IPS-15b (cell line): ENCODE measurements at regions not wholly inside any gene's neighbourhood (a gene's known extent, or its start where the extent isn't known, plus 50 kb on each side); places are given as distances from the start of the nearest gene placed in this dataset.

ENCODE experiments used
- H3K27me3 ChIP-seq: one replicate; pipeline ENCODE4 v1.6.1; 2013; ENCODE audit warnings: low read length; ENCODE audit not compliant: control insufficient read depth, insufficient read depth
- H3K36me3 ChIP-seq: one replicate; pipeline ENCODE4 v1.6.1; 2013; ENCODE audit warnings: low read length; ENCODE audit not compliant: control insufficient read depth, insufficient read depth
- H3K4me1 ChIP-seq: one replicate; pipeline ENCODE4 v1.6.1; 2013; ENCODE audit warnings: mild to moderate bottlenecking, low read length; ENCODE audit not compliant: control insufficient read depth, insufficient read depth
- H3K4me3 ChIP-seq: one replicate; pipeline ENCODE4 v1.5.1; 2013; ENCODE audit warnings: low read depth, low read length
- H3K9ac ChIP-seq: one replicate; pipeline ENCODE4 v1.6.1; 2013; ENCODE audit warnings: low read depth, mild to moderate bottlenecking, low read length
- H3K9me3 ChIP-seq: one replicate; pipeline ENCODE4 v1.6.1; 2013; ENCODE audit warnings: mild to moderate bottlenecking, low read length; ENCODE audit not compliant: control insufficient read depth, insufficient read depth

DNA sequence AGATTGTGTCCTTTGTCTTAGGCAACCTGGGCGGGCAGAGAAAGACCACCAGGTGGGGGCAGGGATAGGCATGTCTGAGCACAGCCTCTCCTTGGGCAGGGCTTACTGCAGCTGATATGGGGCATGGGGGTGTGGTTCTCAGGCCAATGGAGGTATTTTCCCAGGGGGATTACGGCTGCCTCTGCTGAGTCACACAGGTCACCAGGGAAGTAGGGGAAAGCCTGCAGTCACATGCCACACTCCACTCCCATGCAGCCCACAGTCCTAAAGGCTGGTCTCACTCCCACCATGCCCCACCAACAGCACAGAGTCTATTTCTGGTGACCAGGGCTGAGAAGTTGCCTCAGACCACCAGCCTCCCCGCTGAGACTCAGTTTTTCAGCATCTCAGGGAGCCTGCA is 466.4 kb downstream of the DIPK2A start:
- H3K36me3 ChIP-seq = no peaks in the 10 kb centered on the region
- H3K4me1 ChIP-seq = no peaks in the 10 kb centered on the region
- no peaks in the 10 kb centered on the region for H3K9me3 ChIP-seq
- no peaks in the 10 kb centered on the region for H3K27me3 ChIP-seq
- H3K4me3 ChIP-seq = no peak overlapping the region
- H3K9ac ChIP-seq = no peak overlapping the region

DNA sequence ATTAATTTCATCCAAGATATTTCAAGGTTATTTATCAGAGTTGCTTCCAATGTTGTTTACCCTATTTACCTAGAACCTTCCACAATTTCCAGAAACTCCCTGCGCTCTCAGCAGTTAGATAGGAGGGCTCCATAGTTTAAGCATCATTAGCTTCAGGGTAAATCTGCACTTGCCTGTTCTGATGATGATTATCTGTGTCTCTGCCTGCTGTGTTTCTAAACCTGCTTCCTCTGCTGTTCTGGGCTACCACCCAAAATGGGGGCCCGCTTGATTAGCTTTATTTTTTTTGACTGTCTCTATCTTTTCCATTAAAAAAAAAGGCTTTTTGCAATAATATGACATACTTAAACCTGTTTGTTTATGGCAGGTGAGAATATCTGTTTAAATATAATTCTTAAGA is 472.4 kb downstream of the DIPK2A start:
- Histone ChIP-seq H3K27me3 (no peaks in the 10 kb centered on the region), H3K9me3 (no peaks in the 10 kb centered on the region)

DNA sequence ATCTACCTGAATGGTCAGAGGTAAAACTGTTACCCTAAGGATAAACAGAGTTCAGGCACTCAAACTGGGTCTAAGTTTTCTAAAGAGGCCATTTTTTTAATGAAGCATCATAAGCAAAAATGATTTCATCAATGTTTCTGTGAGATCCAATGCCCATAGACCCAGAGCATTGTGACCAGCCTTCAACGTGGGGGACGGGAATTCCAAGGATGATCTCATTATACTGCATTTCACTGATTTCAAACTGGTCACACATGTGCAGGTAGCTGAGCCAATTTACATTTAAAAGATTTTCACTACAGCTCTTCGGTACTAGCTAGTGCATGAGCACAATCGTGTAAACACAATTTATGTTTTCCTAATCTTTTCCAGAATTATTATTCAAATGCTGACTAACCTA is 472.9 kb downstream of the DIPK2A start:
- H3K4me3 ChIP-seq = no peak overlapping the region

More for the DNA sequence above, 472.4 kb downstream of the DIPK2A start:
- H3K36me3 ChIP-seq = no peaks in the 10 kb centered on the region
- no peak overlapping the region for H3K4me3 ChIP-seq
- no peak overlapping the region for H3K9ac ChIP-seq
- no peaks in the 10 kb centered on the region for H3K4me1 ChIP-seq

DNA sequence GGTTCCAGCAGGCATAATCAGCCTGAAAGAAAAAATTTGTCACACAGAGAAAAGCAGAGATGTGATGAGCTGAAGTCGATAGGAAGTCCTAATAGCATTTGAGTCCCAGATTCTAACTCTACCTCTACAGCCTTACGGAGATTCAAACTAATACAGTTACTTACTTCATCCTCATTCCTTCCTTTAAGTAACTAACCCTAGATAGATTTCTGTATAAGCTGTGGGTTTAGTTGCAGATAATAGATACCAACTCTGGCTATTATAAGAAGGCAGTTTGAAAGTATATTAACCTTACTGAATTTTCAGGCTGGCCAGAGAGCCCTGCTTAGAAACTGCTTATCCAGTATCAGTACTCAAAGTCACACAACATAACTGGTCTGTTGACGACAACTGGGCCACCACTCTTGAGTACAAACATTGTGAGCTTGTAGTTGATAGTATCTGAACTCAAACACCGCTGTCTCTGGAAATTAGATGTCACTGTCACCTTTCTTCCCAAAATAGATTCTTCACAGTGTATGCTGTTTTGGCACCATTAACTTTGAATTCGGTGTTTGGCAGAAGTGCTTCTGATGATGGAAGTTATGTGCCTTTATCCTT is 484.3 kb downstream of the DIPK2A start:
- H3K4me3 ChIP-seq = no peak overlapping the region
- no peaks in the 10 kb centered on the region for H3K4me1 ChIP-seq
- H3K9me3 ChIP-seq = no peaks in the 10 kb centered on the region
- no peak overlapping the region for H3K9ac ChIP-seq
- no peaks in the 10 kb centered on the region for H3K36me3 ChIP-seq
- no peaks in the 10 kb centered on the region for H3K27me3 ChIP-seq

More for the DNA sequence above, 472.9 kb downstream of the DIPK2A start:
- Histone ChIP-seq H3K4me1 (no peaks in the 10 kb centered on the region), H3K27me3 (no peaks in the 10 kb centered on the region), H3K9me3 (no peaks in the 10 kb centered on the region), H3K9ac (no peak overlapping the region), H3K36me3 (no peaks in the 10 kb centered on the region)

DNA sequence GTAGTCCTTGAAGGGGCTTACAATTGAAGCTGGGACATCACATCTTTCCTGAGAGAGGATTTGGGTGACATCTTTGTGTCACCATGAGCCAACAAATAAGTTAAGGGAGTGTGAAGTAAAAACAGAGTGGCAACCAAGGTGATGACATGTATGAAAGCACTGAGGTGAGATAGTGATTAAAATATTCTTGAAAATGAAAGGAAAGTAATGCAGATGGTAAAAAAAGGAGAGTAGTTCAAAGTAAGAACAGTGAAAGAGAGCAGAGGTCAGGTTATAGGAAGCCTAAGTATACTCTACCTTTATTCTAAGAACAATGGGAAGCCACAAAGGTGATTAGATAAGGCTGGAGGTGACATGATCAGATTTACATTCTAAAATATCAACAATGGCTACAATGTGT is 486.1 kb downstream of the DIPK2A start:
- Histone ChIP-seq H3K9me3 (no peaks in the 10 kb centered on the region), H3K27me3 (no peaks in the 10 kb centered on the region)

DNA sequence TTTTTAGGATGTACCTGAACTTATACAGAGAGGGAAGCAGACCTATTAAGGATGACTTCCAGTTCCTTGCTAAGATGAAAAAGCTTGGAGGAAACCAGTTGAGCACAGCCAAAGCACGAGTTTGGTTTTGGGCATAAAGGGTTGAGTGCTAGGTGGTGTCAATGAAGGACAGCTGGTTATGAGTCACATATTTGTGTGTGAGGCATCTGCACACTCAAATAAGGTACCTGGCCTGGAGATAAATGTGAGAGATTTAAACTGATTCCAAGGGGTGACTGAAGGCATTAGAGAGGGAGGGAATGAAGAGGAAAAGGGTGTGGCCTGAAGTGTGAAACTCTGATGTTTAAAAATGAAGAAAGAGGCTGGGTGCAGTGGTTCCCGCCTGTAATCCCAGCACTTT is 486.7 kb downstream of the DIPK2A start:
- Histone ChIP-seq H3K9ac (no peak overlapping the region), H3K36me3 (no peaks in the 10 kb centered on the region), H3K9me3 (no peaks in the 10 kb centered on the region), H3K4me3 (no peak overlapping the region), H3K4me1 (no peaks in the 10 kb centered on the region), H3K27me3 (no peaks in the 10 kb centered on the region)

More for the DNA sequence above, 486.1 kb downstream of the DIPK2A start:
- Histone ChIP-seq H3K4me3 (no peak overlapping the region), H3K36me3 (no peaks in the 10 kb centered on the region), H3K4me1 (no peaks in the 10 kb centered on the region), H3K9ac (no peak overlapping the region)

DNA sequence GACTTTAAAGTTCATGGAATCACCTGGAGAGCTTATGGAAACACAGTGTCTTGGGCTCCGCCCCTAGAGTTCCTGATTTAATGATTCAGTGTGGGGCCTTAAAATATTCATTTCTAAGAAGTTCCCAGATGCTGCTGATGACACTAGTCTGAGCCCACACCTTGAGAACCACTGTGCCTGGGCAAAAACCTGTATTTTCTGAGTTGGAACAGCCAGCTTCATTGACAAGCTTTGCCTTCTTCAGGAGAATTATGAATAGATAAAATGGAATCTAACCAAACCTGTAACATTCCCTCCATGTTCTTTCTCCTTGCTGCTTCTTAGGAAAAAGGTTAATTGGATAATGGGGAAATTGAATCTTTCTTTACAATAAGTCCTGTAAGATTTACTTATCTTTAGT is 490.7 kb downstream of the DIPK2A start:
- no peaks in the 10 kb centered on the region for H3K36me3 ChIP-seq
- H3K9me3 ChIP-seq = no peaks in the 10 kb centered on the region
- H3K27me3 ChIP-seq = no peaks in the 10 kb centered on the region
- no peak overlapping the region for H3K4me3 ChIP-seq
- H3K4me1 ChIP-seq = no peaks in the 10 kb centered on the region
- H3K9ac ChIP-seq = no peak overlapping the region

DNA sequence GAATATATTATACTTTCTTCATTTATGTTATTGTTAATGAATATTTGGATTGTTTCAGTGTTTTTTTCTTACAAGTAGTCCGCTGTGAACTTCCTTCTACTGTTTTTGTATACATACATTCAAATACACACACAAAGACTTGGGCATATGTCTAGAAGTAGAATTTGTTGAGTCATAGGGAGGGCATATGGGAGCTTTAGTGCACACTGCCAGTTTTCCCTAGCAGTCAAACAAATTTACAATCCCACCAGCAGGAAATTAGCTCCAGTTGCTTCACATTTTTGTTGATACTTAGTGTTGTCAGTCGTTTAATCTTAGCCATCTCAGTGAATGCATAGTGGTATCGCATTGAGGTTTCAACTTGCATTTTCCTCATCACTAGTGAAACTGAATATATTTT is 492.3 kb downstream of the DIPK2A start:
- Histone ChIP-seq H3K36me3 (no peaks in the 10 kb centered on the region), H3K27me3 (no peaks in the 10 kb centered on the region), H3K9ac (no peak overlapping the region), H3K4me1 (no peaks in the 10 kb centered on the region), H3K9me3 (no peaks in the 10 kb centered on the region), H3K4me3 (no peak overlapping the region)

DNA sequence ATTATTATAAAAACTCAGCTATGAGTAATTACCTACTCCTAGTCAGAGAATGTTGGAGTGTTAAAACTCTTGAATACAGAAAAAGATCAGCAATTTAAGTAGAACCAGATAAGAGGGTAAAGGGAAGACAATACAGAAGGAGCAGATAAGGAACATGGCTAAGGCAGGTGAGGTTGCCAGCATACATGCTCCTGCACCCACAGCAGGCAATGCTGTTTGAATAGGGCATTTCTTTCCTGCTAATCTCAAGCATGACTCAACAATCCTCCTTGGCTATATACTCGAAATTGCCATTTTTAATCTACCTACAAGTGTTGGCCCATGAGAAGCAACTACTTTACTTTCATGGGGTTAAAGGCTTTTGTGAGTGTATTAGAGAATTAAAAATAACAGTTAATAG is 494.5 kb downstream of the DIPK2A start:
- Histone ChIP-seq H3K27me3 (no peaks in the 10 kb centered on the region), H3K4me3 (no peak overlapping the region), H3K36me3 (no peaks in the 10 kb centered on the region), H3K9ac (no peak overlapping the region), H3K9me3 (no peaks in the 10 kb centered on the region), H3K4me1 (no peaks in the 10 kb centered on the region)

DNA sequence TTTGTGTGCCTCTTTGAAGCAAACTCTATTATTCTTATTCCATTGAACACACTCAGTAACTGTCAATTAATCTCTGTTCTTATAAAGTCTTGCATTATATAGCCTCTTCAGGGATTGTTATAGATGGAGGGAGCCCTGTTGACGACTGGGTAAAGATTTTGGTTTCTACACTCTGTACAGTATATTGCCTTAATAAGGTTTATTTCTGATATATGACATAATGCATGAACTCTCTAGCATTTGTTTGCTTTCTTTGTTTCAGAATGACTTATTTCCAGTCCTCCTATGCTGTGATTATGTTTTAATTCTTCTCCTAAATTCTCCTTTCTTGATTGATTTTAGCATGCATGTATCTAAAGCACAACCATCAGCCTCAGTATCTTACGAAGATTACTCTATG is 494.9 kb downstream of the DIPK2A start:
- Histone ChIP-seq H3K27me3 (no peaks in the 10 kb centered on the region), H3K4me1 (no peaks in the 10 kb centered on the region), H3K9me3 (no peaks in the 10 kb centered on the region), H3K4me3 (no peak overlapping the region), H3K36me3 (no peaks in the 10 kb centered on the region), H3K9ac (no peak overlapping the region)

DNA sequence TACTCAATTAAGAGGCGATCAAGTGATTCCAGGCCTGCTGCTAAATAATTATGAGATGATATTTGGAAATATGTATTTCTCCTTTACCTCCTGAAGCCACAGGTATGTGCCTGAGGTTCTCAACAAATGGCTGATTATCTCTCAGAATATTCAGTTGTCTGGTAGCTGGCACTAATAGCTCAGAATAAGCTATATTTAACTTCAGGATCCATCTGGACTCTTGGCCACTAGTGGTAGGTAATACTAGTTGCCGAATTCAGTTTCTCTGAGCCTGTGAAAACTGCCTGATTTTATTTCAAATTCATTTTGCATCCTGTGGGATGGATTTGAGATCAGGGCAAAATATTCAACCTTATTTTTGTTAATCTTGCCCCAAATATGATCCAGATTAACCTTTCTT is 499.0 kb downstream of the DIPK2A start:
- Histone ChIP-seq H3K4me1 (no peaks in the 10 kb centered on the region), H3K9me3 (no peaks in the 10 kb centered on the region), H3K36me3 (no peaks in the 10 kb centered on the region), H3K27me3 (no peaks in the 10 kb centered on the region), H3K9ac (no peak overlapping the region), H3K4me3 (no peak overlapping the region)

DNA sequence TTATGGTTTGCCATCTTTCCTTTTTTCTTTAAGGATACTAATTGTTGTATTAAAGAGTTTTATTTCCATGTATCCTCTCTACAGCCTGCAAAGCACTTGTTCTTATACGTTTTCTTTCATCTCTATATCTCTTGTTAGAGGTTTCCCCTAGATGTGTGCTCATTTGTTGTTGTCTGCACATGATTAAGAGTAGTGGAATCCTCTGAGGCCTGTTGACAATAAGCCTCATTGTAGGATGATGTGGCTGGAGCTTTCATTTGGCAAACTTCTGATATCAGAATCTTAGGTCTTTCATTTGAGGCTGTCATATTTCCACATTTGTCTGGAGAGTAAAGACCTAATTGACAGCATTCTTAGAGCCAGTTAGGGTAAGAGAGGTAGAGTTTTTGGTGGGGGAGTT is 506.0 kb downstream of the DIPK2A start:
- no peaks in the 10 kb centered on the region for H3K9me3 ChIP-seq
- no peaks in the 10 kb centered on the region for H3K36me3 ChIP-seq
- no peak overlapping the region for H3K9ac ChIP-seq
- no peaks in the 10 kb centered on the region for H3K27me3 ChIP-seq
- H3K4me3 ChIP-seq = no peak overlapping the region
- no peaks in the 10 kb centered on the region for H3K4me1 ChIP-seq
